Transverse colon (tissue), 4 donors: ENCODE measurements at regions not wholly inside any gene's neighbourhood (a gene's known extent, or its start where the extent isn't known, plus 50 kb on each side); places are given as distances from the start of the nearest gene placed in this dataset.

Source experiments
- EP300 ChIP-seq: sonication (generic); formaldehyde crosslinking; IDR thresholded peaks from one replicate; pipeline ENCODE4 v1.6.1; 2017; ENCODE audit warnings: antibody characterized with exemption, low read depth
- POLR2A ChIP-seq: fragments of 450-650 bp; IDR thresholded peaks from one replicate; pipeline ENCODE4 v1.6.1; 2016; ENCODE audit warnings: antibody characterized with exemption, mild to moderate bottlenecking, moderate library complexity
- POLR2AphosphoS5 ChIP-seq, 3 donors: sonication (generic); formaldehyde crosslinking; IDR thresholded peaks; one replicate each; pipeline ENCODE4 v1.6.1; 2016; ENCODE audit warnings: antibody characterized with exemption in 3 of 3
- TF ChIP-seq, protein P1 (sequence below), 5 experiments: fragments of 200-600 bp in 3 of 5; fragments of 450-650 bp in 2 of 5; sonication (generic) in 3 of 5; IDR thresholded peaks; 1 replicate in 2 of 5; 2 replicates in 3 of 5; pipeline ENCODE4 v1.5.1; 2016 to 2017; ENCODE audit warnings: antibody characterized with exemption in 5 of 5, inconsistent platforms in 3 of 5, mild to moderate bottlenecking in 2 of 5, moderate library complexity in 1 of 5

DNA sequence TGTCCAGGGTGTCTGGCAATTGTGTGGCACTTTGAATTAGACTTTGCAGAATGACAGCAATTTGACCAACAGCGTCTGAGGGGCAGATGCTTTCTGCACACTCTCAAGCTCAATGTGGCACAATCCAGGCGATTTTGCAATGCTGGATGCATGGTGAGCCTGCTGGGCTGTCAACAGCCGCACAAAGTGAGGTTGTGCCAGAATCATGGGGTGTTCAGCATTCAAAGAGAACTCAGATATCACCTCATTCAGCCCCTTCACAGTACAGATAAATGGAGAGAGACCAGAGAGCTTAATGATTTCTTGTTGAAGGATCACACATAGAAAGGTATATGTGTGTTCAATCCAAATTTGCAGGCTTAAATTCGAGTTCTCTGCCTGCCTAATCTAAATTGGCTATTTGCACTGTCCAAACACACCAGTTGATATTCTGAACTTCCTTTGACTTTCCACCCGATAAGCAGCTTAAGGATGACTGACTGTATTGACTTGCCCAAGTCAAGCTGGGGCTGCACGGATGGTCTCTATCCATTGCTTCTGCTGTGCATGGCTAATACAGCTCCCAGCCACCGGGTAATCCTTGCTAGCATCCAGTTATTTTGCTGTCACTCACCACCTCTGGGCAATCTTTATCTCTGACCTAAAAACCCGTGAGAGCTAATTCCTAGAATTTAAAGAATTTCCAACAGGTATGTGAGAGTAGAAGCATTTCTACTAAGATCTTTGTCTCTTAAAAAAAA is 157.9 kb upstream of the TAS2R1 start:
- TF ChIP-seq, protein P1, sequence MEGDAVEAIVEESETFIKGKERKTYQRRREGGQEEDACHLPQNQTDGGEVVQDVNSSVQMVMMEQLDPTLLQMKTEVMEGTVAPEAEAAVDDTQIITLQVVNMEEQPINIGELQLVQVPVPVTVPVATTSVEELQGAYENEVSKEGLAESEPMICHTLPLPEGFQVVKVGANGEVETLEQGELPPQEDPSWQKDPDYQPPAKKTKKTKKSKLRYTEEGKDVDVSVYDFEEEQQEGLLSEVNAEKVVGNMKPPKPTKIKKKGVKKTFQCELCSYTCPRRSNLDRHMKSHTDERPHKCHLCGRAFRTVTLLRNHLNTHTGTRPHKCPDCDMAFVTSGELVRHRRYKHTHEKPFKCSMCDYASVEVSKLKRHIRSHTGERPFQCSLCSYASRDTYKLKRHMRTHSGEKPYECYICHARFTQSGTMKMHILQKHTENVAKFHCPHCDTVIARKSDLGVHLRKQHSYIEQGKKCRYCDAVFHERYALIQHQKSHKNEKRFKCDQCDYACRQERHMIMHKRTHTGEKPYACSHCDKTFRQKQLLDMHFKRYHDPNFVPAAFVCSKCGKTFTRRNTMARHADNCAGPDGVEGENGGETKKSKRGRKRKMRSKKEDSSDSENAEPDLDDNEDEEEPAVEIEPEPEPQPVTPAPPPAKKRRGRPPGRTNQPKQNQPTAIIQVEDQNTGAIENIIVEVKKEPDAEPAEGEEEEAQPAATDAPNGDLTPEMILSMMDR (IDR thresholded peaks at IDR 0.05) = no peak
- TF ChIP-seq POLR2A = no peak
- TF ChIP-seq POLR2AphosphoS5 (IDR thresholded peaks at IDR 0.05) = no peak
- no peak for TF ChIP-seq EP300
